ENCODE measurements at regions not wholly inside any gene's neighbourhood (a gene's known extent, or its start where the extent isn't known, plus 50 kb on each side); places are given as distances from the start of the nearest gene placed in this dataset.

- intact Hi-C loops (cut with DNase I; ENCODE audit: low total_unique reads): no loop called here
- TF ChIP-seq POLR2A (IDR thresholded peaks at IDR 0.05): no peak
- TF ChIP-seq CTCF (IDR thresholded peaks at IDR 0.05): no peak
- H3K4me3 ChIP-seq (ENCODE audit: low read depth, poor library complexity, severe bottlenecking): no peak overlapping the region
- 50 to 65% methylated on average over 3 of the region's 3 CpGs for WGBS, 2 donors
- DNase-seq (ENCODE audit: low spot score in 2 of 2): no peak
These were observed 91.0 kb downstream of the FOXD1 start for GRCh38 chr5:73357576-73357975.

GRCh38 chr5:73355108-73355507, 93.5 kb downstream of the FOXD1 start:
- DNase-seq (ENCODE audit: low spot score in 2 of 2): no peak
- WGBS, 2 donors: 52 to 63% methylated on average over 1 of the region's 1 CpG
- TF ChIP-seq CTCF (IDR thresholded peaks at IDR 0.05) (no peak), POLR2A (IDR thresholded peaks at IDR 0.05) (no peak)
- intact Hi-C loops (cut with DNase I; ENCODE audit: low total_unique reads): no loop called here
- no peak overlapping the region for H3K4me3 ChIP-seq (ENCODE audit: low read depth, poor library complexity, severe bottlenecking)

- TF ChIP-seq CTCF (IDR thresholded peaks at IDR 0.05) (no peak), POLR2A (IDR thresholded peaks at IDR 0.05) (no peak)
- intact Hi-C loops (cut with DNase I; ENCODE audit: low total_unique reads): no loop called here
These were observed 94.2 kb downstream of the FOXD1 start for GRCh38 chr5:73354406-73354805.

GRCh38 chr5:73352649-73353230, 95.8 kb downstream of the FOXD1 start:
- DNase-seq (ENCODE audit: low spot score in 2 of 2): no peak
- intact Hi-C loops (cut with DNase I; ENCODE audit: low total_unique reads): no loop called here
- no peak for TF ChIP-seq POLR2A (IDR thresholded peaks at IDR 0.05)
- no peak for TF ChIP-seq CTCF (IDR thresholded peaks at IDR 0.05)

More at GRCh38 chr5:73354406-73354805, 94.2 kb downstream of the FOXD1 start:
- 66 to 75% methylated on average over 2 of the region's 2 CpGs for WGBS, 2 donors
- no peak for DNase-seq (ENCODE audit: low spot score in 2 of 2)
- no peak overlapping the region for H3K4me3 ChIP-seq (ENCODE audit: low read depth, poor library complexity, severe bottlenecking)

GRCh38 chr5:73352243-73352642, 96.3 kb downstream of the FOXD1 start:
- no peak for DNase-seq (ENCODE audit: low spot score in 2 of 2)
- WGBS, 2 donors: 86 to 96% methylated on average over 1 of the region's 1 CpG
- TF ChIP-seq POLR2A (IDR thresholded peaks at IDR 0.05): no peak
- no peak for TF ChIP-seq CTCF (IDR thresholded peaks at IDR 0.05)
- intact Hi-C loops (cut with DNase I; ENCODE audit: low total_unique reads): no loop called here
- H3K4me3 ChIP-seq (ENCODE audit: low read depth, poor library complexity, severe bottlenecking): no peak overlapping the region

More at GRCh38 chr5:73352649-73353230, 95.8 kb downstream of the FOXD1 start:
- no peak overlapping the region for H3K4me3 ChIP-seq (ENCODE audit: low read depth, poor library complexity, severe bottlenecking)

DNA sequence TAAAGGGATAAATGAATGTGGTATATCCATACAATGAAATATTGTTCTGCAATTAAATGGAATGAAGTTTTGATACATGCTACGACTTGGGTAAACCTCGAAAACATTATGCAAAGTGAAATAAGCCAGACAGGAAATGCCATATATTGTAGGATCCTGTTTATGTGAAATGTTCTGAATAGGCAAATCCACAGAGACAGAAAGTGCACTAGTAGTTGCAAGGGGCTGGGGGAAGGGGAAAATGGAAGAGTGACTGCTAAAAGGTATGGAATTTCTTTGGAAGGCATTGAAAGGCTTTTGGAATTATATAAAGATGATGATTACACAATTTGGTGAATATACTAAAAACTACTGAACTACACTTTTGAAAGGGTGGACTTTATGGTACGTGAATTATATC, 97.0 kb downstream of the FOXD1 start:
- intact Hi-C loops (cut with DNase I; ENCODE audit: low total_unique reads): no loop called here
- 50 to 87% methylated on average over 3 of the region's 3 CpGs for WGBS, 2 donors
- TF ChIP-seq POLR2A (IDR thresholded peaks at IDR 0.05): no peak
- no peak for TF ChIP-seq CTCF (IDR thresholded peaks at IDR 0.05)
- H3K4me3 ChIP-seq (ENCODE audit: low read depth, poor library complexity, severe bottlenecking): no peak overlapping the region
- no peak for DNase-seq (ENCODE audit: low spot score in 2 of 2)
